Heart left ventricle (tissue), 13 donors: ENCODE measurements at regions not wholly inside any gene's neighbourhood (a gene's known extent, or its start where the extent isn't known, plus 50 kb on each side); places are given as distances from the start of the nearest gene placed in this dataset.

Source experiments
- CTCF ChIP-seq, 12 donors: fragments of 200-600 bp; sonication (generic) in 4 of 12; IDR thresholded peaks; one replicate each; pipeline versions ENCODE4 v1.5.0 to v1.8.0; 2018 to 2022; ENCODE audit warnings: antibody characterized with exemption in 12 of 12, mild to moderate bottlenecking in 5 of 12
- POLR2A ChIP-seq, 2 donors: fragments of 450-650 bp; IDR thresholded peaks; one replicate each; pipeline ENCODE4 v1.6.1; 2017; ENCODE audit warnings: antibody characterized with exemption in 2 of 2, mild to moderate bottlenecking in 2 of 2, moderate library complexity in 2 of 2
- donor health status: ischemic (EF 13 %, LVEDD 7.1; RV severe dilation, severe dysfunction).
- donor health status: DM: no; HTN: yes; CAD: no.
- donor health status: DM: no; HTN: no; CAD: no.
- donor health status: ischemic (EF 25% LVEDD 6.9; RV normal size, moderate dysfunction).
- donor health status: ischemic (EF 25% LVEDD 5.7; RV mildly dilated, moderate dysfunction).
- donor health status: ischemic (EF 35%, LVEDD 5.7; RV mildly dilated, moderate dysfunction).
- donor health status: nonischemic (EF 11% LVEDD 7.7; RV severe dilation, severe dysfunction).
- donor health status: DM: yes; HTN: yes; CAD: no.
- donor health status: PGD.
- donor health status: ischemic (EF 29% LVEDD 5.4; RV normal size, mild dysfunction).
- donor health status: nonischemic (EF 23%, LVEDD 6.1; RV moderate dilation, normal function).

- TF ChIP-seq POLR2A (IDR thresholded peaks at IDR 0.05): no peak
- no peak for TF ChIP-seq CTCF (IDR thresholded peaks at IDR 0.05)
Observed at GRCh38 chr12:13668880-13669279, 312.5 kb downstream of the GRIN2B start.
